ENCODE measurements at regions not wholly inside any gene's neighbourhood (a gene's known extent, or its start where the extent isn't known, plus 50 kb on each side); places are given as distances from the start of the nearest gene placed in this dataset.
"Not testable (repeated sequence)": the region's sequence is repeated elsewhere in the genome, so short reads cannot be mapped to it uniquely, and the experiment has no call there.

- no peak overlapping the region for H3K4me3 ChIP-seq
- ATAC-seq (no peak), DNase-seq (no peak)
- intact Hi-C loops (cut with DNase I), result no loop called here
- no peak overlapping the region for H3K27ac ChIP-seq
- TF ChIP-seq CTCF (IDR thresholded peaks at IDR 0.05), result no peak
- TF ChIP-seq POLR2A (IDR thresholded peaks at IDR 0.05), result no peak
- H3K36me3 ChIP-seq, result no peaks in the 10 kb centered on the region
- H3K9me3 ChIP-seq, result no peaks in the 10 kb centered on the region
- peaks cover 3 to 54% (median 14%) of the 10 kb centered on the region in 9 donors for H3K27me3 ChIP-seq
- WGBS, 4 donors, result 70 to 76% (median 74%) methylated on average over 12 to 26 of the region's 26 CpGs
- H3K4me1 ChIP-seq, result no peaks in the 10 kb centered on the region
Measured at GRCh38 chr12:131385313-131386166, 325.4 kb upstream of the SFSWAP start.

DNA sequence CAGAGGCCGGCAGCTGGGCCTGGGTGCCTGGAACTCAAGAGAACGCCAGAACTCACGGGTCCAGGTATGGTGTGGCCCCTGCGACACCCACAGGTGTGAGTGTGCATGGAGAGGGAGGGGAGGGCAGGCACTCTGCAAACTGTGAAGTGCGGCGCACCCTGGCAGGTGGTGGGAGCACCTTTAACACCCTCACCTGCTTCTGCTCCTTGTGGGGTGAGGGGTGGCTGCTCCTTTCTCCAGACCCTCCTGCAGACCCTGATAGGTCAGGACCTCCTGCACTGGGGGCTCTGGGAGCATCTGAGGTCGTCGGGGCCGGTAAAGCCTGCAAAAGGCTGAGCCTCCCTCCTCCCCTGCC lies 324.7 kb upstream of the SFSWAP start:
- Histone ChIP-seq H3K27ac (no peak overlapping the region), H3K9me3 (no peaks in the 10 kb centered on the region), H3K4me3 (no peak overlapping the region), H3K36me3 (no peaks in the 10 kb centered on the region), H3K4me1 (no peaks in the 10 kb centered on the region), H3K27me3 (peaks cover 3 to 48% (median 10%) of the 10 kb centered on the region in 9 donors)
- WGBS, 4 donors, result 64 to 71% (median 66%) methylated on average over 9 of the region's 9 CpGs
- no peak for ATAC-seq
- DNase-seq, result no peak
- TF ChIP-seq POLR2A (IDR thresholded peaks at IDR 0.05) (no peak), CTCF (IDR thresholded peaks at IDR 0.05) (no peak)
- intact Hi-C loops (cut with DNase I), result no loop called here

- Histone ChIP-seq H3K9me3 (no peaks in the 10 kb centered on the region), H3K4me3 (no peak overlapping the region), H3K36me3 (no peaks in the 10 kb centered on the region), H3K4me1 (no peaks in the 10 kb centered on the region), H3K27ac (no peak overlapping the region), H3K27me3 (peaks cover 3 to 42% (median 4%) of the 10 kb centered on the region in 9 donors)
- DNase-seq, result no peak
- no peak for TF ChIP-seq CTCF (IDR thresholded peaks at IDR 0.05)
- TF ChIP-seq POLR2A (IDR thresholded peaks at IDR 0.05), result no peak
- ATAC-seq, result no peak
- WGBS, 4 donors, result 62 to 72% (median 70%) methylated on average over 8 to 11 of the region's 11 CpGs
- intact Hi-C loops (cut with DNase I), result no loop called here
Measured at GRCh38 chr12:131386781-131387180, 324.1 kb upstream of the SFSWAP start.

DNA sequence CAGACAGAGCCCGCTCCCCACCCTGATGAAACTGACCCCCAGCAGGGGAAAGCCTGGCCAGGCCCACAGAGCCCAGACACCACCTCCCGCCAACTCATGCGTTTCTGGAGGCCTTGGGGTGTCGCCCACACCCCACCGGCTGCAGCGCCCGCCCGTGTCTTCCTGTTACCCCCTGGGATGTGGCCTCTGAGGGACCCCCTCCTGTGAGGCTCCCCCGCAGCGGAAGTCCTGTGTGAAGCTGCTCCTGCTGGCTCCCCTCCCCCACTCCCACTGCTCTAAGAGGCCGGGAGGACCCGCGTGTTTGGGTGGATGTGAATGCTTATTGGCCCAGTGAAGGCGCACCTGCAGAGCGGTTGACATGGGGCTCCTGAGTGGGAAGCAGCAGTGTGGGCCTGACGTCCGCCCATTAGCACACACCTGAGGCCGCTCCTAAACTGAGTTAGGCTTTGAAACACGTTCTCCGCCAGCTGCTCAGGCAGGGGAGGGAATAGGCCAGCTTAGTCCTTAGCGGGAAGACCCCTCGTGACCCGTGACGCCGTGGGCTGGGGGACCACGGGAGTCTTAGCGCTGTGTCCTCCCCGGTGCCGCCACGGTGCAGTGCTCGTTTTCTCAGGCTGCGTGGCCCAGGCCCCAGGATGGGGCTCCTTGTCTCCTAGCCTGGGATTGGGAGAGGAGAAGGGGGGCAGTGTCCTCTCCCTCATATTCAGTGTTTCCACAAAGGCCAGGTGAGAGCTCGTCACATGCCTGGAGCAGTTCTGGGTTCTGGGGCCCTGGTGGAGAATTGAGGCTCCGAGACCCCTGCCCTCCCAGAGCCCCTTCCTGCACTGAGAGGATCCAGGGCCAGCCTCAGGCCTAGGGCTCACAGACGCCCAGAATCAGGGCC lies 323.4 kb upstream of the SFSWAP start:
- WGBS, 4 donors, result 60 to 78% (median 69%) methylated on average over 17 to 35 of the region's 35 CpGs

GRCh38 chr12:131388164-131389053 lies 322.5 kb upstream of the SFSWAP start:
- ATAC-seq; DNase-seq; intact Hi-C loops (cut with DNase I): not testable (repeated sequence)

More for the DNA sequence above, 323.4 kb upstream of the SFSWAP start:
- Histone ChIP-seq H3K4me1 (no peaks in the 10 kb centered on the region), H3K4me3 (no peak overlapping the region), H3K27me3 (peaks cover 0 to 37% (median 3%) of the 10 kb centered on the region in 9 donors), H3K9me3 (no peaks in the 10 kb centered on the region), H3K27ac (no peak overlapping the region), H3K36me3 (no peaks in the 10 kb centered on the region)
- DNase-seq (no peak), ATAC-seq (no peak)
- no peak for TF ChIP-seq POLR2A (IDR thresholded peaks at IDR 0.05)
- no peak for TF ChIP-seq CTCF (IDR thresholded peaks at IDR 0.05)
- intact Hi-C loops (cut with DNase I), result no loop called here

More at GRCh38 chr12:131388164-131389053, 322.5 kb upstream of the SFSWAP start:
- H3K27ac ChIP-seq, H3K4me3 ChIP-seq, H3K36me3 ChIP-seq, H3K4me1 ChIP-seq, H3K9me3 ChIP-seq: not testable (repeated sequence)
- 51 to 58% (median 54%) methylated on average over 5 to 8 of the region's 10 CpGs for WGBS, 4 donors
- peaks cover 0 to 37% (median 3%) of the 10 kb centered on the region in 9 donors for H3K27me3 ChIP-seq
